GM10248 (cell line): ENCODE measurements at regions not wholly inside any gene's neighbourhood (a gene's known extent, or its start where the extent isn't known, plus 50 kb on each side); places are given as distances from the start of the nearest gene placed in this dataset.
"Not testable (repeated sequence)": the region's sequence is repeated elsewhere in the genome, so short reads cannot be mapped to it uniquely, and the experiment has no call there.

ENCODE experiments used
- CTCF ChIA-PET: fragments of 300-600 bp; sonication (Branson Sonifier 250); formaldehyde crosslinking; extraction: SDS; loops from one replicate; lab custom pipeline; 2021; ENCODE audit warnings: antibody characterized with exemption; lab: Yijun Ruan, JAX
- POLR2A ChIA-PET: fragments of 350-650 bp; sonication (Branson Sonifier 250); formaldehyde crosslinking; extraction: SDS; loops from one replicate; lab custom pipeline; 2020; ENCODE audit warnings: antibody characterized with exemption; lab: Yijun Ruan, JAX
- DNase-seq: peaks from one replicate; pipeline ENCODE4 v3.0.0; 2012; ENCODE audit errors: extremely low spot score
- CTCF ChIP-seq: IDR thresholded peaks from 2 replicates; pipeline ENCODE4 v1.5.1; 2012; ENCODE audit warnings: mild to moderate bottlenecking, low read depth; ENCODE audit errors: extremely low read depth, missing control alignments, control extremely low read depth

- POLR2A ChIA-PET, result no interaction called here
- no peak for TF ChIP-seq CTCF
- CTCF ChIA-PET, result no interaction called here
- DNase-seq, result no peak
Observed at GRCh38 chr2:161068670-161069069, 91.6 kb upstream of the TANK start.

GRCh38 chr2:161070693-161071479 is 89.3 kb upstream of the TANK start:
- CTCF ChIA-PET, result no interaction called here
- TF ChIP-seq CTCF, result no peak
- POLR2A ChIA-PET, result no interaction called here
- no peak for DNase-seq

GRCh38 chr2:161072436-161072835 is 87.8 kb upstream of the TANK start:
- POLR2A ChIA-PET, DNase-seq: not testable (repeated sequence)
- CTCF ChIA-PET, result interaction anchor here (10.1 kb wide), 1 partner anchor 8 kb away, joined by 105 read pairs; no protein-coding TSS in a partner anchor

- no peak for TF ChIP-seq CTCF
- ChIA-PET POLR2A (no interaction called here), CTCF (interaction anchor here (0.9 to 10.1 kb wide), 5 partner anchors 11 to 20 kb away, joined by 3 to 105 read pairs (median 3); no protein-coding TSS in a partner anchor)
- DNase-seq, result no peak
Observed at GRCh38 chr2:161075701-161076100, 84.5 kb upstream of the TANK start.

- no peak for TF ChIP-seq CTCF
- POLR2A ChIA-PET, result interaction anchor here (1.0 kb wide), 1 partner anchor 12 kb away, joined by 4 read pairs; no protein-coding TSS in a partner anchor
- DNase-seq, result no peak
- CTCF ChIA-PET, result interaction anchor here (3.2 to 10.1 kb wide), 2 partner anchors 9 to 12 kb away, joined by 8 to 105 read pairs; no protein-coding TSS in a partner anchor
Observed at GRCh38 chr2:161076936-161077335, 83.3 kb upstream of the TANK start.

GRCh38 chr2:161077367-161078210 is 82.6 kb upstream of the TANK start:
- POLR2A ChIA-PET, result interaction anchor here (1.0 kb wide), 1 partner anchor 11 kb away, joined by 4 read pairs; no protein-coding TSS in a partner anchor
- no peak for TF ChIP-seq CTCF
- CTCF ChIA-PET, result interaction anchor here (0.7 to 10.1 kb wide), 4 partner anchors 9 to 19 kb away, joined by 3 to 105 read pairs (median 6); no protein-coding TSS in a partner anchor
- DNase-seq, result peak; percentile 20
